ENCODE measurements at regions not wholly inside any gene's neighbourhood (a gene's known extent, or its start where the extent isn't known, plus 50 kb on each side); places are given as distances from the start of the nearest gene placed in this dataset.

DNA sequence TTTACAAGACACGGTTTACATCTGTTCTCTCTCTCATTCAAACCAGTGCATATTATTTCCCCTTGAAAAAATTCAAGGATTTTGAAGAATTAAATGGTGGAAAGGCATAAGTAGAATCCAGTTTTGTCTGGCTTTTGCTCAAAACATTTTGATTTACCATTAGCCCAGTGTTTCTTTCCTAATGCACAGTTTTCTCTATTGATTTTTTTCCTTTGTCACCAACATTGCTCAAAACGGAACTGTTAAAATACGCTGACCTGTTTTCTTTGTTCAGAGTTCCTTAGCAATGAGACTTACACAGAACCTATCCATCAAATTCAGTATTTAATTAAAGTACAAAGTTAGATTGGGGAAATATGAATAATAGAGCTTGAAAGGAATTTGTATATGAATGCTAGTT, 162.4 kb downstream of the S1PR1 start:
- H3K4me3 ChIP-seq (ENCODE audit: extremely low read depth in 1 of 4, insufficient read depth in 2 of 4, low read depth in 3 of 4, low read length in 4 of 4): no peak overlapping the region
- no peak overlapping the region for H3K23ac ChIP-seq (ENCODE audit: insufficient read length)
- H3K27ac ChIP-seq (ENCODE audit: low read depth, low read length): no peak overlapping the region
- WGBS, 2 experiments (ENCODE audit: extremely low coverage in 1 of 2, insufficient coverage in 1 of 2, insufficient read length in 1 of 2, insufficient replicate concordance in 2 of 2, low coverage in 1 of 2, low lambda C conversion rate in 2 of 2, missing lambda C conversion rate in 1 of 2): 77% methylated on average over 3 of the region's 3 CpGs; no CpG with 5 or more reads in 1 of the 2 experiments
- H2AFZ ChIP-seq (ENCODE audit: low read length): peak overlapping the region; percentile 70; the same call in 1 of the 2 replicates
- H2AK5ac ChIP-seq (ENCODE audit: low read depth, low read length): no peak overlapping the region
- H3K36me3 ChIP-seq (ENCODE audit: control insufficient read depth in 2 of 4, insufficient read depth in 4 of 4, low read length in 3 of 4): no peaks in the 10 kb centered on the region
- no peak overlapping the region for H3K4ac ChIP-seq (replicated peaks; ENCODE audit: insufficient read length, low read depth, low read length)
- no peak overlapping the region for H2BK5ac ChIP-seq (ENCODE audit: low read depth, low read length)
- H3K27me3 ChIP-seq (replicated peaks in 1 of 4; ENCODE audit: control insufficient read depth in 3 of 4, extremely low read depth in 1 of 4, insufficient read depth in 3 of 4, low read length in 3 of 4): no peaks in the 10 kb centered on the region; a peak in 2 of 7 replicates
- H3K9ac ChIP-seq (replicated peaks in 1 of 4; ENCODE audit: extremely low read depth in 1 of 4, low read depth in 3 of 4, low read length in 3 of 4): no peak overlapping the region
- no peaks in the 10 kb centered on the region for H3K23me2 ChIP-seq (ENCODE audit: low read depth, low read length)
- H3K9me3 ChIP-seq (ENCODE audit: insufficient read depth in 2 of 2, low read depth in 1 of 2, low read length in 1 of 2): no peaks in the 10 kb centered on the region
- CTCF ChIA-PET (ENCODE audit: partially characterized antibody): interaction anchor here (1.9 kb wide), 1 partner anchor 42 kb away, joined by 5 read pairs; no protein-coding TSS in a partner anchor
- TF ChIP-seq SIX5 (IDR thresholded peaks at IDR 0.05; ENCODE audit: low read depth, low read length) (no peak), SP2 (IDR thresholded peaks at IDR 0.05; ENCODE audit: low read length) (no peak), MAFK (IDR thresholded peaks at IDR 0.05; ENCODE audit: low read depth, low read length) (no peak)
- no peak for DNase-seq (ENCODE audit: low read depth in 1 of 2, low spot score in 2 of 2)
- no peaks in the 10 kb centered on the region for H3K79me1 ChIP-seq (ENCODE audit: low read depth, low read length)
- H3K79me2 ChIP-seq (ENCODE audit: control insufficient read depth in 1 of 2, insufficient read depth in 2 of 2, low read length in 2 of 2): no peaks in the 10 kb centered on the region
- FAIRE-seq: no peak
- H3K4me2 ChIP-seq (ENCODE audit: insufficient read depth in 1 of 2, low read depth in 2 of 2, low read length in 2 of 2): no peak overlapping the region
- H3K14ac ChIP-seq (ENCODE audit: insufficient read length): no peak overlapping the region
- no peak overlapping the region for H3K18ac ChIP-seq (ENCODE audit: extremely low read depth, low read length)
- no peak overlapping the region for H2BK12ac ChIP-seq (ENCODE audit: low read depth, low read length)
- H2BK120ac ChIP-seq (replicated peaks; ENCODE audit: low read depth, low read length): no peak overlapping the region
- no peak overlapping the region for H2BK20ac ChIP-seq (ENCODE audit: low read length)
- no peak overlapping the region for H4K8ac ChIP-seq (ENCODE audit: extremely low read depth, insufficient read depth, low read length)
- H4K20me1 ChIP-seq (replicated peaks in 1 of 2; ENCODE audit: control insufficient read depth in 1 of 2, insufficient read depth in 2 of 2, low read length in 2 of 2): no peaks in the 10 kb centered on the region
- H2BK15ac ChIP-seq (ENCODE audit: low read length): no peak overlapping the region
- POLR2A ChIA-PET (ENCODE audit: partially characterized antibody): no interaction called here
- no peak overlapping the region for H3K56ac ChIP-seq (replicated peaks; ENCODE audit: insufficient read length, low read depth, low read length)
- no peak overlapping the region for H4K5ac ChIP-seq (ENCODE audit: insufficient read length, low read depth, low read length)
- no peaks in the 10 kb centered on the region for H3K4me1 ChIP-seq (replicated peaks in 1 of 4; ENCODE audit: control insufficient read depth in 3 of 4, insufficient read depth in 4 of 4, low read length in 3 of 4)
- no peak overlapping the region for H4K91ac ChIP-seq (replicated peaks; ENCODE audit: insufficient read length, low read length)
